ENCODE measurements at regions not wholly inside any gene's neighbourhood (a gene's known extent, or its start where the extent isn't known, plus 50 kb on each side); places are given as distances from the start of the nearest gene placed in this dataset.

DNA sequence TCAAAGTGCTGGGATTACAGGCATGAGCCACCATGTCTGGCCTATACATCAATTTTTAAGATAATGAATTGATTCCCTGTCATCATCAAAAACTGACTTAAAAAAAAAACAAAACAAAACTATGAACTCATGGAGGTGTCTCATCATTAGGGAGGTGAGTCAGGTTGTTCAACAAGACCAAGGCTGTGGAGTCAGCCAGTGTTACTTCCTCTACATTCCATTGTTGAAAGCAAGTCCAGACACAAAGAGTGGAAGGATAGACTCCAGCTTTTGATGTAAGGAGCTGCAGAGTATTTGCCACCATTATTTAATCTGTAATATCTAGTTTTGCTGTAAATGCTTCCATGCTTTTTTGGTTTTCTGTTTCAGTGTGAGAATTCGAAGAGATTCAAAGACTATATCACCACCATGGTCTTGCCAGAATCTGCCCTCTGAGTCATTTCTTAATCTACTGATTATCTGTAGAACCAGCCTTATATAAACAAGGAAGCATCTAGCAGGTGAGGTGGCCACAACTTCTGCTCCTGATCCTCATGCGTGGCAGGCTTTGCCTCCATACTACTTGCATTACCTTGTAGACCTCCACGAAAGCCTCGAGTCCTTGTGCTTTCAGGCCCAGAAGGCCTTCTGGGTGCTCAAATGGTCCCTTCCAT lies 156.1 kb downstream of the FGF1 start:
- Histone ChIP-seq H3K27me3 (ENCODE audit: control insufficient read depth, insufficient read depth, low read length) (no peaks in the 10 kb centered on the region), H3K4me1 (ENCODE audit: control insufficient read depth, insufficient read depth, low read length) (no peaks in the 10 kb centered on the region), H3K4me3 (ENCODE audit: low read length) (no peak overlapping the region), H3K36me3 (ENCODE audit: control insufficient read depth, insufficient read depth, low read length) (no peaks in the 10 kb centered on the region), H3K9me3 (ENCODE audit: control insufficient read depth, insufficient read depth, low read length) (no peaks in the 10 kb centered on the region), H3K27ac (ENCODE audit: low read length) (no peak overlapping the region)
- Mint-ChIP-seq H3K4me3 (no peak overlapping the region), H3K27ac (no peak overlapping the region), H3K36me3 (no peaks in the 10 kb centered on the region), H3K9me3 (no peaks in the 10 kb centered on the region), H3K4me1 (peaks cover 7 to 9% of the 10 kb centered on the region in 2 donors), H3K27me3 (ENCODE audit: low read depth in 2 of 2) (peaks cover 0 to 10% of the 10 kb centered on the region in 2 donors)
- TF ChIP-seq, protein P1, sequence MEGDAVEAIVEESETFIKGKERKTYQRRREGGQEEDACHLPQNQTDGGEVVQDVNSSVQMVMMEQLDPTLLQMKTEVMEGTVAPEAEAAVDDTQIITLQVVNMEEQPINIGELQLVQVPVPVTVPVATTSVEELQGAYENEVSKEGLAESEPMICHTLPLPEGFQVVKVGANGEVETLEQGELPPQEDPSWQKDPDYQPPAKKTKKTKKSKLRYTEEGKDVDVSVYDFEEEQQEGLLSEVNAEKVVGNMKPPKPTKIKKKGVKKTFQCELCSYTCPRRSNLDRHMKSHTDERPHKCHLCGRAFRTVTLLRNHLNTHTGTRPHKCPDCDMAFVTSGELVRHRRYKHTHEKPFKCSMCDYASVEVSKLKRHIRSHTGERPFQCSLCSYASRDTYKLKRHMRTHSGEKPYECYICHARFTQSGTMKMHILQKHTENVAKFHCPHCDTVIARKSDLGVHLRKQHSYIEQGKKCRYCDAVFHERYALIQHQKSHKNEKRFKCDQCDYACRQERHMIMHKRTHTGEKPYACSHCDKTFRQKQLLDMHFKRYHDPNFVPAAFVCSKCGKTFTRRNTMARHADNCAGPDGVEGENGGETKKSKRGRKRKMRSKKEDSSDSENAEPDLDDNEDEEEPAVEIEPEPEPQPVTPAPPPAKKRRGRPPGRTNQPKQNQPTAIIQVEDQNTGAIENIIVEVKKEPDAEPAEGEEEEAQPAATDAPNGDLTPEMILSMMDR (IDR thresholded peaks at IDR 0.05), result no peak
- ATAC-seq (no peak), DNase-seq (no peak)
- WGBS (ENCODE audit: insufficient coverage), result 82% methylated on average over 4 of the region's 4 CpGs
- intact Hi-C loops (cut with micrococcal nuclease), result no loop called here

DNA sequence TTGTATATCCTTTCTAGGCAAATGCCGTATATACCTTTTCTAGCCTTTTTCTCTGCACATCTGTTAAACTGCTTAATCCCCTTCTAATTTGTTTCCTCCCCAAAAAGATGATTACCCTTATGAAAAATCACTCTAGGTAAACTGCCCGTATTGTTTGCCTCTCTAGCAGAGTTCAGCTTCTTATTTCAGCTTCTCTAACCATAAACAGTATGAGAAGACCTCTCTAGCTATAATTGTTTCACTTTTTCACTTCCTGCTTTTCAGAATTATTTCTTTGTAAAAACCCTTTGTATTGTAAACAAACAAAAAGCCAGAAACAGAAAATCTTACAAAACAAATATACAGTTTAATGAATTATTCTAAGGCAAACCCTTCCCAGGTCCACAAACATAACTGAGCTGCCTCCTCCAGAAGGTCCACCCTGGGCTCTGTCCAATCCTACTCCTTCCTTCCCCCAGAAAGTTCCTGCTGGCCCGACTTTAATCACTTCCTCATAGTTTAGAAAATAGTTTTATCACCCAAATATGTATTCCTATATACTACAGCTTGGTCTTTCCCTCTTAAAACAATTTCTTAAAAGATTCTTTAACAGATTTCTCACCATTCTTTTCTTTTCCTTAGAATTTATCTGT lies 158.1 kb downstream of the FGF1 start:
- Histone ChIP-seq H3K27me3 (ENCODE audit: control insufficient read depth, insufficient read depth, low read length) (no peaks in the 10 kb centered on the region), H3K4me3 (ENCODE audit: low read length) (no peak overlapping the region), H3K36me3 (ENCODE audit: control insufficient read depth, insufficient read depth, low read length) (no peaks in the 10 kb centered on the region), H3K4me1 (ENCODE audit: control insufficient read depth, insufficient read depth, low read length) (no peaks in the 10 kb centered on the region), H3K9me3 (ENCODE audit: control insufficient read depth, insufficient read depth, low read length) (no peaks in the 10 kb centered on the region), H3K27ac (ENCODE audit: low read length) (no peak overlapping the region)
- Mint-ChIP-seq H3K27me3 (ENCODE audit: low read depth in 2 of 2) (peaks cover 3 to 10% of the 10 kb centered on the region in 2 donors), H3K27ac (peak overlapping the region in 1 of 2 donors; percentile 32), H3K4me3 (no peak overlapping the region), H3K36me3 (no peaks in the 10 kb centered on the region), H3K4me1 (peaks cover 7 to 9% of the 10 kb centered on the region in 2 donors), H3K9me3 (no peaks in the 10 kb centered on the region)
- ATAC-seq, result no peak
- 42% methylated on average over 3 of the region's 3 CpGs for WGBS (ENCODE audit: insufficient coverage)
- intact Hi-C loops (cut with micrococcal nuclease), result no loop called here
- TF ChIP-seq, protein P1 (IDR thresholded peaks at IDR 0.05), result no peak
- no peak for DNase-seq

DNA sequence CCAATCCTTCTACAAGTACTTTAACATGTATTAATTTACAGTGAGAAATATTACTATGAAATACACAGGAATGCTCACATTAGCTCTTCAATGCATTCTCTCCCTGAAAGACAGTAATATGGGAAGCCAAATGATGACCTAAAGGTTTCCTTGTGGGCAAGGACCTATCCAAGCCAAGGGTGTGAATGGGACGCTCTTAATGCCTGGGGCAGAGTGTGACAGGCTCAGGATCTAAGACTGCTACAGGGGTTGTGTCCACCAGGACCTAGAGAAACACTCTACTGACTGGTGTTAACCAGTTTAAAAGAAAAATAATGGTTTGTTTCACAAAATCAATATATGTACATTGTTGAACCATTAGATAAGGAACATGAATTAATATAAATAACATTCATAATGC lies 158.7 kb downstream of the FGF1 start:
- Mint-ChIP-seq H3K4me1 (peaks cover 7 to 9% of the 10 kb centered on the region in 2 donors), H3K36me3 (no peaks in the 10 kb centered on the region), H3K27me3 (ENCODE audit: low read depth in 2 of 2) (peaks cover 3 to 10% of the 10 kb centered on the region in 2 donors), H3K4me3 (no peak overlapping the region), H3K9me3 (no peaks in the 10 kb centered on the region), H3K27ac (no peak overlapping the region)
- intact Hi-C loops (cut with micrococcal nuclease), result no loop called here
- Histone ChIP-seq H3K27me3 (ENCODE audit: control insufficient read depth, insufficient read depth, low read length) (no peaks in the 10 kb centered on the region), H3K4me1 (ENCODE audit: control insufficient read depth, insufficient read depth, low read length) (no peaks in the 10 kb centered on the region), H3K9me3 (ENCODE audit: control insufficient read depth, insufficient read depth, low read length) (no peaks in the 10 kb centered on the region), H3K4me3 (ENCODE audit: low read length) (no peak overlapping the region), H3K27ac (ENCODE audit: low read length) (no peak overlapping the region), H3K36me3 (ENCODE audit: control insufficient read depth, insufficient read depth, low read length) (no peaks in the 10 kb centered on the region)
- ATAC-seq (no peak), DNase-seq (no peak)
- TF ChIP-seq, protein P1 (IDR thresholded peaks at IDR 0.05), result no peak
- 88% methylated on average over 1 of the region's 1 CpG for WGBS (ENCODE audit: insufficient coverage)

Measured in natural killer cell (primary cell).